ENCODE measurements at regions not wholly inside any gene's neighbourhood (a gene's known extent, or its start where the extent isn't known, plus 50 kb on each side); places are given as distances from the start of the nearest gene placed in this dataset.

GRCh38 chr1:67991546-67991945 is 58.9 kb downstream of the DIRAS3 start:
- CTCF ChIA-PET, result interaction anchor here (2.6 kb wide), 1 partner anchor 14 kb away, joined by 6 read pairs; no protein-coding TSS in a partner anchor

GRCh38 chr1:67988066-67988465 is 62.4 kb downstream of the DIRAS3 start:
- no peak for TF ChIP-seq CTCF (IDR thresholded peaks at IDR 0.05; ENCODE audit: control extremely low read depth, extremely low read depth, low read depth, missing control alignments)
- ChIA-PET POLR2A (no interaction called here), CTCF (no interaction called here)
- DNase-seq (ENCODE audit: extremely low spot score), result no peak

More at GRCh38 chr1:67991546-67991945, 58.9 kb downstream of the DIRAS3 start:
- no peak for TF ChIP-seq CTCF (IDR thresholded peaks at IDR 0.05; ENCODE audit: control extremely low read depth, extremely low read depth, low read depth, missing control alignments)
- no peak for DNase-seq (ENCODE audit: extremely low spot score)
- POLR2A ChIA-PET, result no interaction called here

DNA sequence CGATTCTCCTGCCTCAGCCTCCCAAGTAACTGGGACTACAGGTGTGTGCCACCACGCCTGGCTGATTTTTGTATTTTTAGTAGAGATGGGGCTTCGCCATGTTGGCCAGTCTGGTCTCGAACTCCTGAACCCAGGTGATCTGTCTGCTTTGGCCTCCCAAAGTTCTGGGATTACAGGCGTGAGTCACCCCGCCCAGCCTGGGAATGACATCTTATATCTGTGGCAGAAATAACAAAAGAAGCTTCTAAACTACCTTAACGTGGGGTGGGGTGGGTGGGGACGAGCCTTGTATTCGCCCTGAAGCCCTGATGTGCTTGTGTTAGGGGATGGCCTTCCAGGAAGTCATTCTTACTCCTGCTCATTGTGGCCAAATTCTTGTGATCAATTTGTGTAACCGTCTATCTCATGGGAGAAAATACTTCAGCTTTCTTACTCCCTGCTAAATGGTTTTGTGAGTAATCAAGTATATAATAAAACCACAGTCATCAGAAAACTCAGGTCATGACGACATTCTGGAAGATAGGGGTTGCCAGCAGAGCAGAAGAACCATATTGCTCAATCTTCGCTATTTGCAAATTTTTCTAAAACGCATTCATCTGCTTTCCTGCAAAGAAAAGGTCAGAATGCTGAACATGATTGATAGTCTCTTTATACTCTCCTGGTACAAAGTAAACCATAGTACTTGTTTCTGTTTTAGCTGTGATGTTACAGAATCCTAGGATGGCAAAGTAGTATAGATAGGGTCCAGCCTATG is 63.2 kb downstream of the DIRAS3 start:
- DNase-seq (ENCODE audit: extremely low spot score), result no peak
- TF ChIP-seq CTCF (IDR thresholded peaks at IDR 0.05; ENCODE audit: control extremely low read depth, extremely low read depth, low read depth, missing control alignments), result no peak
- ChIA-PET CTCF (interaction anchor here (1.5 kb wide), 1 partner anchor 12 kb away, joined by 4 read pairs; no protein-coding TSS in a partner anchor), POLR2A (no interaction called here)

- POLR2A ChIA-PET, result no interaction called here
- DNase-seq (ENCODE audit: extremely low spot score), result no peak
- no peak for TF ChIP-seq CTCF (IDR thresholded peaks at IDR 0.05; ENCODE audit: control extremely low read depth, extremely low read depth, low read depth, missing control alignments)
Measured at GRCh38 chr1:67983867-67984266, 66.6 kb downstream of the DIRAS3 start.

GRCh38 chr1:67980028-67980427 is 70.4 kb downstream of the DIRAS3 start:
- ChIA-PET POLR2A (no interaction called here), CTCF (interaction anchor here (2.1 kb wide), 1 partner anchor 15 kb away, joined by 5 read pairs; no protein-coding TSS in a partner anchor)
- no peak for DNase-seq (ENCODE audit: extremely low spot score)
- no peak for TF ChIP-seq CTCF (IDR thresholded peaks at IDR 0.05; ENCODE audit: control extremely low read depth, extremely low read depth, low read depth, missing control alignments)

More at GRCh38 chr1:67983867-67984266, 66.6 kb downstream of the DIRAS3 start:
- CTCF ChIA-PET, result no interaction called here

- TF ChIP-seq CTCF (IDR thresholded peaks at IDR 0.05; ENCODE audit: control extremely low read depth, extremely low read depth, low read depth, missing control alignments), result no peak
- no peak for DNase-seq (ENCODE audit: extremely low spot score)
- POLR2A ChIA-PET, result no interaction called here
- CTCF ChIA-PET, result interaction anchor here (2.1 kb wide), 1 partner anchor 16 kb away, joined by 5 read pairs; no protein-coding TSS in a partner anchor
Measured at GRCh38 chr1:67979532-67979931, 70.9 kb downstream of the DIRAS3 start.

All from GM10248 (cell line).